Astrocyte (in vitro differentiated cells and primary cell): ENCODE measurements at regions not wholly inside any gene's neighbourhood (a gene's known extent, or its start where the extent isn't known, plus 50 kb on each side); places are given as distances from the start of the nearest gene placed in this dataset.

Experiments
- EZH2 ChIP-seq: IDR thresholded peaks from 2 replicates; pipeline ENCODE4 v1.6.1; 2012; ENCODE audit warnings: mild to moderate bottlenecking, low read length, inconsistent platforms; ENCODE audit not compliant: insufficient read depth
- TF ChIP-seq, protein P1 (sequence below): IDR thresholded peaks from 2 replicates; pipeline ENCODE4 v1.5.1; 2011; ENCODE audit warnings: low read depth, mild to moderate bottlenecking, inconsistent platforms, low read length, moderate library complexity; ENCODE audit not compliant: insufficient read depth

GRCh38 chr6:25202504-25202903 lies 76.7 kb upstream of the CARMIL1 start:
- TF ChIP-seq, protein P1, sequence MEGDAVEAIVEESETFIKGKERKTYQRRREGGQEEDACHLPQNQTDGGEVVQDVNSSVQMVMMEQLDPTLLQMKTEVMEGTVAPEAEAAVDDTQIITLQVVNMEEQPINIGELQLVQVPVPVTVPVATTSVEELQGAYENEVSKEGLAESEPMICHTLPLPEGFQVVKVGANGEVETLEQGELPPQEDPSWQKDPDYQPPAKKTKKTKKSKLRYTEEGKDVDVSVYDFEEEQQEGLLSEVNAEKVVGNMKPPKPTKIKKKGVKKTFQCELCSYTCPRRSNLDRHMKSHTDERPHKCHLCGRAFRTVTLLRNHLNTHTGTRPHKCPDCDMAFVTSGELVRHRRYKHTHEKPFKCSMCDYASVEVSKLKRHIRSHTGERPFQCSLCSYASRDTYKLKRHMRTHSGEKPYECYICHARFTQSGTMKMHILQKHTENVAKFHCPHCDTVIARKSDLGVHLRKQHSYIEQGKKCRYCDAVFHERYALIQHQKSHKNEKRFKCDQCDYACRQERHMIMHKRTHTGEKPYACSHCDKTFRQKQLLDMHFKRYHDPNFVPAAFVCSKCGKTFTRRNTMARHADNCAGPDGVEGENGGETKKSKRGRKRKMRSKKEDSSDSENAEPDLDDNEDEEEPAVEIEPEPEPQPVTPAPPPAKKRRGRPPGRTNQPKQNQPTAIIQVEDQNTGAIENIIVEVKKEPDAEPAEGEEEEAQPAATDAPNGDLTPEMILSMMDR: no peak
- TF ChIP-seq EZH2: no peak
